ENCODE measurements at regions not wholly inside any gene's neighbourhood (a gene's known extent, or its start where the extent isn't known, plus 50 kb on each side); places are given as distances from the start of the nearest gene placed in this dataset.

DNA sequence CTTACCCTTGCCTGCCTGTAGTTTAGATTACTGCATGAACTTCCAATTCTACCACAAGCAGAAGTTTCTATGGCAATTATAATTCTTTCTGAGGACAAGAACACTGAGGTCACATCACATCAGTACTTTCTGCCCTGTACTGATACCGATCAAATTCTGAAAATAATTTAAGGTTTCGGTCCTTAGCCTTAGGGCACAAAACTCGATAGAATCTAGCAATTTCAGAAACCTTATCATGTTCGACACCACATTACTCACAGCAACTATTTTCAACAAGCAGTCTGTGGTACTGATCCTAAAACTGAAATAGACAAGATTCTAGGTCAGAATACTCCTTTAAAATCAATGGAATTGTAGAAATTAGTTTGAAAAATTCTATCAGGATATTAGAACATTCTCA lies 187.0 kb upstream of the LRFN5 start:
- Histone ChIP-seq H3K79me1 (ENCODE audit: low read length) (no peaks in the 10 kb centered on the region), H4K91ac (ENCODE audit: low read depth, low read length) (no peak overlapping the region), H3K4me3 (ENCODE audit: low read depth, low read length) (no peak overlapping the region), H2BK120ac (ENCODE audit: insufficient read depth, low read length, poor library complexity) (no peak overlapping the region), H3K9me3 (ENCODE audit: insufficient read depth, low read depth, low read length) (no peaks in the 10 kb centered on the region), H3K79me2 (ENCODE audit: control insufficient read depth, insufficient read depth, low read length, poor library complexity) (no peaks in the 10 kb centered on the region), H3K9ac (ENCODE audit: low read length) (no peak overlapping the region), H3K36me3 (ENCODE audit: control insufficient read depth in 1 of 2, insufficient read depth in 2 of 2, low read length in 2 of 2) (no peaks in the 10 kb centered on the region), H3K23ac (ENCODE audit: low read length) (no peak overlapping the region), H3K14ac (ENCODE audit: low read length) (no peak overlapping the region), H4K12ac (ENCODE audit: low read depth, low read length) (no peak overlapping the region), H2BK5ac (ENCODE audit: low read depth, low read length, poor library complexity) (no peak overlapping the region), H3K4me1 (ENCODE audit: control insufficient read depth in 1 of 2, insufficient read depth in 2 of 2, low read length in 2 of 2) (no peaks in the 10 kb centered on the region), H3K18ac (ENCODE audit: low read length) (no peak overlapping the region), H3K4ac (ENCODE audit: low read depth, low read length) (no peak overlapping the region), H3K4me2 (ENCODE audit: low read length) (no peak overlapping the region), H3K27me3 (ENCODE audit: insufficient read depth, low read length) (no peaks in the 10 kb centered on the region), H2BK12ac (ENCODE audit: low read length) (no peak overlapping the region), H2AK5ac (ENCODE audit: low read length) (no peak overlapping the region), H2AFZ (ENCODE audit: insufficient read depth, low read length, poor library complexity) (no peak overlapping the region), H3K27ac (ENCODE audit: low read depth, low read length) (no peak overlapping the region), H4K8ac (ENCODE audit: low read depth, low read length) (no peak overlapping the region)
- WGBS (ENCODE audit: extremely low coverage, insufficient coverage, insufficient read length), result no CpG with 5 or more reads among the region's 4 CpGs
- DNase-seq, result peak; percentile 39 to 97

DNA sequence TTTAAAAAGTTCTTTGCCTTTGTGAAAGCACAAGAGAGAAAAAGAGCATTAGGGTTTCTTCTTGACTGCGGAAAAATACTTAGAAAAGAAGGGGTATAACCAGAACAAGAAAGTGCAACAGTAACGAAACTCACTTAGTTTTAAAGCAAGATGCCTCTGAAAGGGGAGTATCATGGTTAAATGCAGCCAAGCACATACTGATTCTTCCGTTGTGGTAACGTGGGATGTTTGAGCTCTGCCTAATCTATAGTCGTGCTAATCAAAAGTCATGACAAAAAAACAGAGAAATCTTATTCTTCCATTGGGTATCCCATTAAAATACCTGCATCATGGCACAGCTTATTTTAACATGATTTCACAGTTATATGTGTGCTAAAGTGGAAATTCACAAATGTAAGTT lies 187.8 kb upstream of the LRFN5 start:
- DNase-seq, result no peak
- no CpG with 5 or more reads among the region's 5 CpGs for WGBS (ENCODE audit: extremely low coverage, insufficient coverage, insufficient read length)

GRCh38 chr14:41409806-41410205 lies 196.9 kb upstream of the LRFN5 start:
- H3K9me3 ChIP-seq (ENCODE audit: insufficient read depth, low read depth, low read length), result no peaks in the 10 kb centered on the region
- no peak overlapping the region for H3K4ac ChIP-seq (ENCODE audit: low read depth, low read length)
- no peak overlapping the region for H3K9ac ChIP-seq (ENCODE audit: low read length)
- no peak overlapping the region for H3K27ac ChIP-seq (ENCODE audit: low read depth, low read length)
- H4K12ac ChIP-seq (ENCODE audit: low read depth, low read length), result no peak overlapping the region
- no peak overlapping the region for H2AK5ac ChIP-seq (ENCODE audit: low read length)
- H4K91ac ChIP-seq (ENCODE audit: low read depth, low read length), result no peak overlapping the region
- no peaks in the 10 kb centered on the region for H3K36me3 ChIP-seq (ENCODE audit: control insufficient read depth in 1 of 2, insufficient read depth in 2 of 2, low read length in 2 of 2)
- H2BK12ac ChIP-seq (ENCODE audit: low read length), result no peak overlapping the region
- H3K14ac ChIP-seq (ENCODE audit: low read length), result no peak overlapping the region
- H3K23ac ChIP-seq (ENCODE audit: low read length), result no peak overlapping the region
- no peaks in the 10 kb centered on the region for H3K27me3 ChIP-seq (ENCODE audit: insufficient read depth, low read length)
- DNase-seq, result no peak
- no peaks in the 10 kb centered on the region for H3K4me1 ChIP-seq (ENCODE audit: control insufficient read depth in 1 of 2, insufficient read depth in 2 of 2, low read length in 2 of 2)
- no peak overlapping the region for H2BK5ac ChIP-seq (ENCODE audit: low read depth, low read length, poor library complexity)
- no peak overlapping the region for H2BK120ac ChIP-seq (ENCODE audit: insufficient read depth, low read length, poor library complexity)
- H3K79me2 ChIP-seq (ENCODE audit: control insufficient read depth, insufficient read depth, low read length, poor library complexity), result no peaks in the 10 kb centered on the region
- no peak overlapping the region for H3K4me2 ChIP-seq (ENCODE audit: low read length)
- H4K8ac ChIP-seq (ENCODE audit: low read depth, low read length), result no peak overlapping the region
- no peak overlapping the region for H3K18ac ChIP-seq (ENCODE audit: low read length)
- H3K79me1 ChIP-seq (ENCODE audit: low read length), result no peaks in the 10 kb centered on the region
- H2AFZ ChIP-seq (ENCODE audit: insufficient read depth, low read length, poor library complexity), result no peak overlapping the region
- H3K4me3 ChIP-seq (ENCODE audit: low read depth, low read length), result no peak overlapping the region

More for the DNA sequence above, 187.8 kb upstream of the LRFN5 start:
- H3K4me1 ChIP-seq (ENCODE audit: control insufficient read depth in 1 of 2, insufficient read depth in 2 of 2, low read length in 2 of 2), result no peaks in the 10 kb centered on the region
- no peaks in the 10 kb centered on the region for H3K27me3 ChIP-seq (ENCODE audit: insufficient read depth, low read length)
- H3K79me1 ChIP-seq (ENCODE audit: low read length), result no peaks in the 10 kb centered on the region
- no peak overlapping the region for H2BK5ac ChIP-seq (ENCODE audit: low read depth, low read length, poor library complexity)
- no peak overlapping the region for H2BK120ac ChIP-seq (ENCODE audit: insufficient read depth, low read length, poor library complexity)
- H3K9ac ChIP-seq (ENCODE audit: low read length), result no peak overlapping the region
- no peak overlapping the region for H2BK12ac ChIP-seq (ENCODE audit: low read length)
- no peak overlapping the region for H4K91ac ChIP-seq (ENCODE audit: low read depth, low read length)
- H3K23ac ChIP-seq (ENCODE audit: low read length), result no peak overlapping the region
- no peak overlapping the region for H2AK5ac ChIP-seq (ENCODE audit: low read length)
- no peak overlapping the region for H3K4me3 ChIP-seq (ENCODE audit: low read depth, low read length)
- no peak overlapping the region for H4K8ac ChIP-seq (ENCODE audit: low read depth, low read length)
- H3K27ac ChIP-seq (ENCODE audit: low read depth, low read length), result no peak overlapping the region
- H3K14ac ChIP-seq (ENCODE audit: low read length), result no peak overlapping the region
- no peak overlapping the region for H3K4ac ChIP-seq (ENCODE audit: low read depth, low read length)
- no peaks in the 10 kb centered on the region for H3K79me2 ChIP-seq (ENCODE audit: control insufficient read depth, insufficient read depth, low read length, poor library complexity)
- H3K9me3 ChIP-seq (ENCODE audit: insufficient read depth, low read depth, low read length), result no peaks in the 10 kb centered on the region
- no peak overlapping the region for H2AFZ ChIP-seq (ENCODE audit: insufficient read depth, low read length, poor library complexity)
- H3K36me3 ChIP-seq (ENCODE audit: control insufficient read depth in 1 of 2, insufficient read depth in 2 of 2, low read length in 2 of 2), result no peaks in the 10 kb centered on the region
- H4K12ac ChIP-seq (ENCODE audit: low read depth, low read length), result no peak overlapping the region
- H3K18ac ChIP-seq (ENCODE audit: low read length), result no peak overlapping the region
- no peak overlapping the region for H3K4me2 ChIP-seq (ENCODE audit: low read length)

DNA sequence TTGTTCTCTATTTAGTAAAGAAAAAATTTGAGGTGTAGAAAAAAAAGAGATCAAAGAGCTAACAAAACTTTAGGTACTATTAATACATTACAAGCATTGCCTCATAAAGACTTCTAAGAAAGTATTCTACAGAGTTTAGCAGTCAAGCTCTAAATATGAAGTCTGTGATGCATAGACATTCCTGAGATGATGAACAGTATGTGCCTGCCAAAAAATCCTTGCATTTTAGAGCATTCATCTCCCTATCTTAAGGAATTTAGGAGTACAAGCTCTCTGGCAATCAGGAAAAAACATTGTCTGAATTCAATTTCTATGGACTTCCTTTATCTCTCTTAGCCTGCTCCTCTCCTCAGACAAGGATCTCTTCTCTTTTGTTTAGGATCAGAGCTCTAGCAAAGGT lies 202.6 kb upstream of the LRFN5 start:
- H3K4me2 ChIP-seq (ENCODE audit: low read length), result no peak overlapping the region
- no peaks in the 10 kb centered on the region for H3K9me3 ChIP-seq (ENCODE audit: insufficient read depth, low read depth, low read length)
- H2BK5ac ChIP-seq (ENCODE audit: low read depth, low read length, poor library complexity), result no peak overlapping the region
- no peak overlapping the region for H4K8ac ChIP-seq (ENCODE audit: low read depth, low read length)
- DNase-seq, result peak; percentile 10 to 74
- H3K4me3 ChIP-seq (ENCODE audit: low read depth, low read length), result no peak overlapping the region
- H3K79me2 ChIP-seq (ENCODE audit: control insufficient read depth, insufficient read depth, low read length, poor library complexity), result no peaks in the 10 kb centered on the region
- no peak overlapping the region for H3K27ac ChIP-seq (ENCODE audit: low read depth, low read length)
- H3K14ac ChIP-seq (ENCODE audit: low read length), result no peak overlapping the region
- H2BK12ac ChIP-seq (ENCODE audit: low read length), result no peak overlapping the region
- H4K91ac ChIP-seq (ENCODE audit: low read depth, low read length), result no peak overlapping the region
- H2AK5ac ChIP-seq (ENCODE audit: low read length), result no peak overlapping the region
- no peak overlapping the region for H3K4ac ChIP-seq (ENCODE audit: low read depth, low read length)
- H2AFZ ChIP-seq (ENCODE audit: insufficient read depth, low read length, poor library complexity), result no peak overlapping the region
- no peak overlapping the region for H4K12ac ChIP-seq (ENCODE audit: low read depth, low read length)
- H3K23ac ChIP-seq (ENCODE audit: low read length), result no peak overlapping the region
- H3K27me3 ChIP-seq (ENCODE audit: insufficient read depth, low read length), result no peaks in the 10 kb centered on the region
- no peak overlapping the region for H3K18ac ChIP-seq (ENCODE audit: low read length)
- no peaks in the 10 kb centered on the region for H3K36me3 ChIP-seq (ENCODE audit: control insufficient read depth in 1 of 2, insufficient read depth in 2 of 2, low read length in 2 of 2)
- no peak overlapping the region for H3K9ac ChIP-seq (ENCODE audit: low read length)
- H2BK120ac ChIP-seq (ENCODE audit: insufficient read depth, low read length, poor library complexity), result no peak overlapping the region
- H3K4me1 ChIP-seq (ENCODE audit: control insufficient read depth in 1 of 2, insufficient read depth in 2 of 2, low read length in 2 of 2), result no peaks in the 10 kb centered on the region
- H3K79me1 ChIP-seq (ENCODE audit: low read length), result no peaks in the 10 kb centered on the region

- H4K8ac ChIP-seq (ENCODE audit: low read depth, low read length), result no peak overlapping the region
- H3K14ac ChIP-seq (ENCODE audit: low read length), result no peak overlapping the region
- H2BK12ac ChIP-seq (ENCODE audit: low read length), result no peak overlapping the region
- H4K91ac ChIP-seq (ENCODE audit: low read depth, low read length), result no peak overlapping the region
- H2AFZ ChIP-seq (ENCODE audit: insufficient read depth, low read length, poor library complexity), result no peak overlapping the region
- no peaks in the 10 kb centered on the region for H3K9me3 ChIP-seq (ENCODE audit: insufficient read depth, low read depth, low read length)
- H4K12ac ChIP-seq (ENCODE audit: low read depth, low read length), result no peak overlapping the region
- no peak overlapping the region for H3K4me3 ChIP-seq (ENCODE audit: low read depth, low read length)
- no peak overlapping the region for H2AK5ac ChIP-seq (ENCODE audit: low read length)
- no peak overlapping the region for H3K4me2 ChIP-seq (ENCODE audit: low read length)
- H3K36me3 ChIP-seq (ENCODE audit: control insufficient read depth in 1 of 2, insufficient read depth in 2 of 2, low read length in 2 of 2), result no peaks in the 10 kb centered on the region
- no peaks in the 10 kb centered on the region for H3K27me3 ChIP-seq (ENCODE audit: insufficient read depth, low read length)
- H3K18ac ChIP-seq (ENCODE audit: low read length), result no peak overlapping the region
- no peak overlapping the region for H3K23ac ChIP-seq (ENCODE audit: low read length)
- H3K79me1 ChIP-seq (ENCODE audit: low read length), result no peaks in the 10 kb centered on the region
- DNase-seq, result no peak
- no peak overlapping the region for H3K27ac ChIP-seq (ENCODE audit: low read depth, low read length)
- H2BK5ac ChIP-seq (ENCODE audit: low read depth, low read length, poor library complexity), result no peak overlapping the region
- no peak overlapping the region for H2BK120ac ChIP-seq (ENCODE audit: insufficient read depth, low read length, poor library complexity)
- H3K79me2 ChIP-seq (ENCODE audit: control insufficient read depth, insufficient read depth, low read length, poor library complexity), result no peaks in the 10 kb centered on the region
- H3K9ac ChIP-seq (ENCODE audit: low read length), result no peak overlapping the region
- H3K4ac ChIP-seq (ENCODE audit: low read depth, low read length), result no peak overlapping the region
- H3K4me1 ChIP-seq (ENCODE audit: control insufficient read depth in 1 of 2, insufficient read depth in 2 of 2, low read length in 2 of 2), result peaks cover 0 to 2% of the 10 kb centered on the region in 2 experiments
Observed at GRCh38 chr14:41403360-41403759, 203.3 kb upstream of the LRFN5 start.

All from trophoblast cell (in vitro differentiated cells and primary cell).